HG03060 (cell line): ENCODE measurements at regions not wholly inside any gene's neighbourhood (a gene's known extent, or its start where the extent isn't known, plus 50 kb on each side); places are given as distances from the start of the nearest gene placed in this dataset.

Source experiments
- ATAC-seq: cut with Tn5 transposase; IDR thresholded peaks from one replicate; pipeline ENCODE4 v1.9.1; 2021; ENCODE audit warnings: low read depth, moderate number of reproducible peaks; ENCODE audit not compliant: unreplicated experiment

DNA sequence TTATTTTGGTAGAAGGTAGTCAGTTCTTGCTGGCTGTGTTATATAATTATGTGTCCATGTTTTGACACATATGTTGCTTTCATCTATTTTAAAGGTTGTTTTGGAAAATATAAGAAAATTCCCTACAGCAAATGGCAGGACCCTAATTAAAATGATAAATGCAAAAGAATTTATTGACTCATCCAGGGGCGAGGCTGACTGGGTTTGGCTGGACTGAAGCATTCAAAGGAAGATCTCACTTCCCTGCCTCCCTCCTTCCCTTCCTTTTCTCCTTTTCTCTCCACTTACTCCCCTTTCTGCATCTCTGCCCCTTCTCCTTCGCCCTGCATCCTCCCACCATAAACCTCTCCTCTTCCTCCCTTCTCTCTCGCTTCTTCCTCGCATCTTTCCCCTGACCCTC, 129.6 kb downstream of the SNAPC1 start:
- no peak for ATAC-seq

DNA sequence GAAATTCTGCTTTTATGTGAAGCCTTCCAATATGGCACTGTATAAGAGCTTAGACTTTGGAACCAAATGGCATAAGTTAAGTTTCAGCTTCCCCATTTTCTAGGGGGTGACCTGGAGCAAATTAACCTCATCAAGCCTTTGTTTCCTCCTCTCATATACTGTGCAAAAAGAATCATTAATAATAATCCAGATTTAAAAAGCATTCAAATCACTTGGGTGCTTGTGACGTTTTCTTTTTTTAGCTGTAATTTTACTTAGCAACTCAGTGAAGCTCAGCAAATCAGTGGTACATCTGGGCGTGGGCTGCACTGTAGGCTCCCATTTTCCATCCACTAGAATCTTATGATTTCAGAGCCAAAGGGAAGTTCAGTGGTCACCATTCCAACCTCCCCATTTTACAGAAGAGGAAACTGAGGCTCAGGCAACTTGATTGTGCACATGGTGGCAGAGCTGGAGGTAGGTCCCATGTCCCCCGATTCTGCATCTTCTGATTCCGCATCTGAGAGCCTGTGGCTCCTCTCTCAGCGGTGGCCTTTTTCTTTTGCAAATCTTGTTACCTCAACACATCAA, 131.2 kb downstream of the SNAPC1 start:
- ATAC-seq = no peak

DNA sequence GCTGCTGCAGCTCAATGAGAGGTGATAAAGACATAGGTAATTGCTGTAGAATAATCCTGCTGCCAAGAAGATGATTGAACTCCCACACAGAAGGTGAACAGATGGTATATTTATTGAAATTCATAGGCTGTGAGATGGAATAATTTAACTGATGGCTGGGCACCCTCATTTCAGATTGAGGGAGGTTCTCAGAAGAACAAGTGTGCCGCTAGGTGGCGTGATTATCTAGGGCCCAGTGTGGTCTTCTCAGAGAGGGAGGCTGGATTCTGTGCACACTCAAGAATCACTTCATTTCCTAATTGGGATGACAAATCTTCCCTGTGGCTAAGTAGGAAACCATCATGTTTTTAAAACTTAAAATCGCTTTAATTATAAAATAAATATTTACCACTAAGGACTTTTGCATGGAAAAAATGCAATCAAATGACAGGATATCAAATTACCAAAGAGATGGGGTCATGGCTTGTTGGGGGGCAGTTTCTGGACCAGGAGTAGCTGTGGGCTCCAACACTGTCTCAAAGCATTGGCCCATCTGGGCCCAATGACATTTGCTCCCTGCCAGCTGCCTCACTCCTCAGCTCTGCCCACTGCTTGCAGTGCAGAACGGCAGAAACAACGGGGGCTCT, 132.3 kb downstream of the SNAPC1 start:
- no peak for ATAC-seq

DNA sequence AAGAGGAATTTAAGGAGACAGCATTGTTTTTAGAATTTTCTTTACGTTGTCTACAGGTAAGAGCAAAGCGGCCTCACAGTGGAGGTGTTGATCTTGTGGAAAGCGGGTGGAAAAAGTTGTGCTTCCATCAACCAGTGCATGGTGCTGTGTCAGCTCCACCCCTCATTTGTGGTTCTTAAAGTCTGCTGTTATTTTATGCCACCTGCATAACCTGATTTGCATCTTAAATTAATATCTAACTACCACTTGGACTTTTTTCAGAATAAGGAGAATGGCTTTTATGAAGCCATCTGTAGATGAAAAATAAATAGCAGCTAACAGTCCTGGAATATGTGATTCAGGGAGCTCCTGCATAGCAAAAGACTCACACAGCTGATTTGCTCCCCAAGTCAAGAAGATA, 135.1 kb downstream of the SNAPC1 start:
- no peak for ATAC-seq

DNA sequence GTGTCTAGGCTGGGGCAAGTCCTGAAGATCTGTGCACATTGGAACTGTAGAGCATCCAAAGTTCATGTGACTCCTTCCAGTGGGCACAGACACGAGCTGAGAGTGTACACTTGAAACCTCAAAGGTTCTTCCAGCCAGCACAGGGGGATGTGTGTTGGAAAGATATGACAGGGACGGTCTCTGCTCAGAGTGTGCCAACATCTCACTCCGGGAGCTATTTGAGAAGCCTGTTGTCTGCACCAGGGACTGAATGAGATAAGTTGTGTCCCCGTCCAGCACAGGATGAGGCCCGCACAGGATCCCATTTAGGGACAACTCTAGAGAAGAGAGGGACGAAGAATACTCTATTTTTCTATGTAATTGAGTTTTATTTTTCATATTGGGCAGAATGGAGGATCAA, 136.3 kb downstream of the SNAPC1 start:
- ATAC-seq = no peak

- no peak for ATAC-seq
Measured at GRCh38 chr14:61899497-61899896, 137.3 kb downstream of the SNAPC1 start.

GRCh38 chr14:61904946-61905345, 142.7 kb downstream of the SNAPC1 start:
- no peak for ATAC-seq

GRCh38 chr14:61911574-61911973, 149.4 kb downstream of the SNAPC1 start:
- ATAC-seq = no peak

DNA sequence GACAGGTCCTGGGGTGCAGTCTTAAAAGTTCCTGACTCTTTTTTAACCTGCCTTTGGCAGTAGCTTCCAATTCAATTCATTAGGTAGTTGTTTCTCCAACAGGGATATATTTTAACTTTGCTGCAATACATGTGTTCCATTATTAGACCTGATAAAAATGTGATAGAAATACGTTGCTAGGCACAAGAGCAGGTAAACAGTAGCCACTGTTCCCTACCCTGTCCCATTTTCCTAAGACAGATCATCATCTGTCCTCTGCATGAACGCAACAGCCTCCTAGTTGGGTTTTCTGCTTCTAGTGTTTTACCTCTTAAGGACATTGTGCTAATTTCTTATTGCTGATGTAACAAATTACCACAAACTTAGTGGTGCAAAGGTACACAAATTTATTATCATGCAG, 156.8 kb downstream of the SNAPC1 start:
- ATAC-seq = no peak

DNA sequence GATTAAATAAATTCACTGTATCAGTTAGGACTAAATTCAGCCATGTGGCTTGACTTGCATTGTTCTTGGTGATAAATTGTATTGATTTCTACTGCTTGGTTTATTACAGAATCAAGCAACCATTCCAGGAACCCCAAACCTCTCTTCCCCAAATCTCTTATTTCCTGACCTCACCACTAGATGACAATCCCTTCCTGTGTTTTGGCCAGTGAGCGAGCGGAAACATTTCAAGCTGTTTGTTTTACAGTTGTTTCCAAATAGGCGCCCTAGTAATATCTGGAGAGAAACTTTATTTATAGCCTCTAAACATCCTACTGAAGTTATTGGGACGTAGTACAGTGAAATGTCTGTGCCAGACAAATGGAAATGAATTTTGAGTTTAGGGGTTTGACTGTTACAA, 161.1 kb downstream of the SNAPC1 start:
- ATAC-seq = no peak

DNA sequence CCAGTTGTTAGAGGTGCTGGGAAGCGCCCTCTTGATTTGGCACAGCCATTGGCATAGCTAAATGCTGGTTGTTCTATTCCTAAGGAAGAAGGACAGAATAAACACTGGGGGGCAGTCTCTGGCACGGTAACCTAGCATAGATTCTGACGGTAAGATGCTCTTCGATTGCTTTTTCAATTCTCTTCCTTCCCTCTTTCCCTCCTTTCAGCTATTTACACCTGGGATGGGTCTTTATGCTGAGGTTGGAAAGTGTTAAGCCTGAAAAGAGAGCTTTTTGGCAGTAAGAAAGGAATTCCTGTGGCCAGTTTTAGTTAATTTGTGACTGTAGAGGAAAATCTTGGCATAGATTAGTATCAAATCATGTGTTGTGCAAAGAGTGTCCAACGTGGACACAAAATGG, 162.8 kb downstream of the SNAPC1 start:
- ATAC-seq = no peak

- no peak for ATAC-seq
Measured at GRCh38 chr14:61925732-61926435, 163.7 kb downstream of the SNAPC1 start.

- ATAC-seq = no peak
Measured at GRCh38 chr14:61927060-61927459, 164.8 kb downstream of the SNAPC1 start.

GRCh38 chr14:61927520-61927919, 165.3 kb downstream of the SNAPC1 start:
- no peak for ATAC-seq

DNA sequence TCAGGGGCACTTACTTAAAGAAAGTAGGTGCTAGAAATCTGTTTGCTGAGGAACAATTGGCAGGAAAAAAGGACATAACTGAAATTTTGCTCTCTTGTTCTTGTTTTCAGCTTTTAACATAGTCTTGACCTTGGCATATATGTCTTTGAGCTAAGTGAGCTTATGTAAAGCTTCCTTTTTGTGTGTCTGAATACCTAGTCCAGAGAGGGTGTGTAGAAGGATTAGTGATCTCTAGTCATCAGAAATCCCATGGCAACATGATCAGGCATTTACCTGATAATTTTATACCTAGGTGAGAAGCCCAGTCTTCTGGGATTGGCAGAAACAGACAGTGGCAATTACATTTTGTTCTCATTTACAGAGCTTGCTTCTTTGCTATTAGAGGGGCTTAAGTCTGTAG, 166.1 kb downstream of the SNAPC1 start:
- no peak for ATAC-seq

GRCh38 chr14:61928701-61929100, 166.5 kb downstream of the SNAPC1 start:
- no peak for ATAC-seq

DNA sequence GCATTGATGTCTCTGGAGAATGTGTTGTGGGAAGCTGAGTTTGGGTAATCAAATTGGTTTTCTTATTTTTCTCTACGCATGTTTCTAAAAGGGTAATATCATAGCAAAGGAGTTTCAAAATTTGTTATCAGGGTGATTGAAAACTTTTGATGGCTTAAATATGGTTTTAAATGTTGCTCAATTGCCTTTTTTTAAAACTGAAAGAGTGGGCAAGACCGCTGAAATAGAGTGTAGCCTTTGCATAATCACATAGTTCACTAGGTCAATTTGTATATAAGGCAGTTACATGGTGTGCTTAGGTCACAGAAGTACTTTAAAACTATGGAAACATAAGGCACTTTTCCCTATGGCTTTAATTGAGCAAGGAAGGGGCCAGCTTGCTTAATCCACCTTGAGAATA, 167.4 kb downstream of the SNAPC1 start:
- ATAC-seq = no peak

DNA sequence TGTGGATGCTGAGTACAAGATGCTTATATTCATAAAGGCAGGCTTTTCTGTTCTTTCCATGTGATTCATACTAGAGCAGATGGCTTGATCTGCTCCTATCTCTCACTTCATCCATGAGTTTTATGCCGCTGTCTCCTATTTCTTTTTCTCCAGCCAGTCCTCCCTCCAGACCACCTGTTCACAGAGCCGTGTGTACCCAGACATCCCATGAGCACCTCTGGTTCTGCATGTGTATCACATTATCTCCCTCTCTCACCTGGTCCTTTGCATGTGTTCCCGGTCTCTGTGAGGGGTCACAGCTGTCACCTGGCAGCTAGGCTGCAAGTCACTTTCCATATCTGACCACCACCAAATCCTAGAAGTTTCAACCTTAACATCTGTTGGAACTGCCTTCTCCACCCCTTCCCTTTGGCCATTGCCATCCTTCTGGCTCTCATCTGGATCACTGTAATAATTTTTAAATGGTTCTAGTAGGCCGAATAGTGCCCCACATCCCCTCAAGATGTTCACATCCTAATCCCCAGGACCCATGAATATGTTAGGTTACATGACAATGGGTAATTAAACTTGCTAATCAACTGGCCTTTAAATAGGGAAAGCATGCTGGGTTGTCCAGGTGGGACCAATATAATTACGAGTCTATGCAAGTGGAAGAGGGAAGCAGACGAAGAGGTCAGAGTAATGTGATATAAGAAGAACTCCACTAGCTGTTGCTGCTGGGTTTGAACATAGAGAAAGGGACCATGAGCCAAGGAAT, 168.1 kb downstream of the SNAPC1 start:
- ATAC-seq = no peak

DNA sequence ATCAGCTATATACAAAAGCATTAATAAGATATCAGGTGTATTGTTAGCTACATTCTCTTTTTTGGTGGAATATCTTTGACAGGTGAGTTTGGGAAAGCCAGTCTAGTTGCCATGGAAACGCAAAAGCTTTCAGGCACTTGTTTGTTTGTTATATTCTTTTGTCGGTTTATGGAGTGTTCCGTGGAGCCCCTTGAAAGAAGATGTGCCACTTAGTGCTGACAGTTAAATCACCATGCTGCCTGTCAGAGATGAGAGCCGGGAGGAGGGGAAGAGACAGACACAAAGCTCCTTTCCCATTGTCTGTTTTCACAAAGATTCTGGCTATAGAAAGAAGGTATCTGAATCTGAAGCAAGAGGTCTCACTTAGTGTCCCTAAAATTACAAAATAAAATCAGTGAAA, 170.8 kb downstream of the SNAPC1 start:
- ATAC-seq = no peak

- ATAC-seq = no peak
Measured at GRCh38 chr14:61934385-61934784, 172.2 kb downstream of the SNAPC1 start.

GRCh38 chr14:61939776-61940175, 177.6 kb downstream of the SNAPC1 start:
- no peak for ATAC-seq
